ENCODE measurements at regions not wholly inside any gene's neighbourhood (a gene's known extent, or its start where the extent isn't known, plus 50 kb on each side); places are given as distances from the start of the nearest gene placed in this dataset.

GRCh38 chr21:38912102-38912629 is 106.4 kb downstream of the ETS2 start:
- H3K18ac ChIP-seq (ENCODE audit: low read length): no peak overlapping the region
- H4K8ac ChIP-seq (ENCODE audit: low read depth, low read length): no peak overlapping the region
- H2AK5ac ChIP-seq (ENCODE audit: low read depth, low read length): no peak overlapping the region
- no peak overlapping the region for H3K4me3 ChIP-seq (ENCODE audit: low read length in 2 of 2)
- peaks cover 0 to 31% (median 3%) of the 10 kb centered on the region in 3 experiments for H3K27me3 ChIP-seq (ENCODE audit: control insufficient read depth in 3 of 3, insufficient read depth in 3 of 3, low read depth in 1 of 3, low read length in 3 of 3)
- H3K79me1 ChIP-seq (ENCODE audit: low read depth, low read length): no peaks in the 10 kb centered on the region
- no peak overlapping the region for H2BK12ac ChIP-seq (ENCODE audit: low read length)
- H2BK120ac ChIP-seq (ENCODE audit: low read depth, low read length): no peak overlapping the region
- H2BK5ac ChIP-seq (ENCODE audit: low read length): no peak overlapping the region
- no peak overlapping the region for H2AFZ ChIP-seq (ENCODE audit: low read length)
- no peak overlapping the region for H3K4ac ChIP-seq (ENCODE audit: low read length)
- peaks cover 4 to 16% of the 10 kb centered on the region in 2 donors for H3K4me1 ChIP-seq (ENCODE audit: control insufficient read depth in 2 of 2, insufficient read depth in 1 of 2, low read depth in 1 of 2, low read length in 2 of 2)
- no peak for DNase-seq (ENCODE audit: low spot score)
- no peaks in the 10 kb centered on the region for H3K36me3 ChIP-seq (replicated peaks in 1 of 2; ENCODE audit: control insufficient read depth in 2 of 2, insufficient read depth in 2 of 2, low read length in 2 of 2)
- no peak overlapping the region for H3K27ac ChIP-seq (replicated peaks; ENCODE audit: low read length)
- no peak overlapping the region for H2BK15ac ChIP-seq (ENCODE audit: low read length)
- H3K9ac ChIP-seq (ENCODE audit: low read depth, low read length, poor library complexity): no peak overlapping the region
- no peak overlapping the region for H4K91ac ChIP-seq (ENCODE audit: low read depth, low read length, poor library complexity)
- H3K9me3 ChIP-seq (replicated peaks in 1 of 2; ENCODE audit: control insufficient read depth in 2 of 2, insufficient read depth in 1 of 2, low read depth in 1 of 2, low read length in 2 of 2): peaks cover 0 to 2% of the 10 kb centered on the region in 2 donors
- no peak overlapping the region for H3K14ac ChIP-seq (ENCODE audit: low read length)
- no peak overlapping the region for H3K23ac ChIP-seq (ENCODE audit: low read depth, low read length, poor library complexity)
- no CpG with 5 or more reads among the region's 7 CpGs for WGBS, 2 donors (ENCODE audit: extremely low coverage in 2 of 2, insufficient read length in 2 of 2, insufficient replicate concordance in 1 of 2)
- H3K4me2 ChIP-seq (ENCODE audit: insufficient read depth, low read length, poor library complexity, severe bottlenecking): no peak overlapping the region

DNA sequence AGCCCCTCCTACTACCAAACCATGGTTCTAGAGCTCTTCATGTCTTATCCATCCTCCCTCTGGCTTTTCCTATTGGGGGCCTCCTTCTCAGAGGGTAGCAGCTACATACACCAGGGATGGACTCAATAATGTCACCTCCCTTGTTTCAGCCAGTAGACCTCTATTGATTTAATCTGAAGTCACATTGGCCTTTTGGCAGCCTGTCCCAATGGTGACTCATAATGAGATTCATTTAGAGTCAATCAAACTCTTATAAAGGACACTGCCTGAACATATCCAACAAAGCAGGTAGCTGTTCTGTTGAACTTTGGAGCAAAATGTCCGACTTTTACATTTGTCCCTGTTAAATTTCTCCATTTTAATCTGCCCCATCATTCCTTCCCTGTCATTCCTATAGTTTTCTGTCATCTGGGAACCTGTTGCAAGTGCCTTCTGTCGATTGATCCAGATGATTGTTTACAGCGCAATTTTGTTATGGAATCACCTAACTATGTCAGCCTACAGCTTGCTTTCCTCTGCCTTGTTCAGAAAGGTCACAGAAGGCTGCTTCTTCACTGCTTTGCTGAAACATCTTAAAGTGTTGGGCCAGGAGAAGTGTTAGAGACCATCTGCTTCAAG is 105.9 kb downstream of the ETS2 start:
- no peaks in the 10 kb centered on the region for H3K36me3 ChIP-seq (replicated peaks in 1 of 2; ENCODE audit: control insufficient read depth in 2 of 2, insufficient read depth in 2 of 2, low read length in 2 of 2)
- no peak overlapping the region for H3K27ac ChIP-seq (replicated peaks; ENCODE audit: low read length)
- H3K9ac ChIP-seq (ENCODE audit: low read depth, low read length, poor library complexity): no peak overlapping the region
- WGBS, 2 donors (ENCODE audit: extremely low coverage in 2 of 2, insufficient read length in 2 of 2, insufficient replicate concordance in 1 of 2): no CpG with 5 or more reads among the region's 3 CpGs
- H4K91ac ChIP-seq (ENCODE audit: low read depth, low read length, poor library complexity): no peak overlapping the region
- no peak for DNase-seq (ENCODE audit: low spot score)
- H3K18ac ChIP-seq (ENCODE audit: low read length): no peak overlapping the region
- H2AFZ ChIP-seq (ENCODE audit: low read length): no peak overlapping the region
- H3K14ac ChIP-seq (ENCODE audit: low read length): no peak overlapping the region
- H2BK120ac ChIP-seq (ENCODE audit: low read depth, low read length): no peak overlapping the region
- no peak overlapping the region for H3K4me2 ChIP-seq (ENCODE audit: insufficient read depth, low read length, poor library complexity, severe bottlenecking)
- H3K23ac ChIP-seq (ENCODE audit: low read depth, low read length, poor library complexity): no peak overlapping the region
- peaks cover 4 to 16% of the 10 kb centered on the region in 2 donors for H3K4me1 ChIP-seq (ENCODE audit: control insufficient read depth in 2 of 2, insufficient read depth in 1 of 2, low read depth in 1 of 2, low read length in 2 of 2)
- H3K27me3 ChIP-seq (ENCODE audit: control insufficient read depth in 3 of 3, insufficient read depth in 3 of 3, low read depth in 1 of 3, low read length in 3 of 3): peaks cover 0 to 31% (median 3%) of the 10 kb centered on the region in 3 experiments
- H2BK12ac ChIP-seq (ENCODE audit: low read length): no peak overlapping the region
- no peak overlapping the region for H2AK5ac ChIP-seq (ENCODE audit: low read depth, low read length)
- H3K9me3 ChIP-seq (replicated peaks in 1 of 2; ENCODE audit: control insufficient read depth in 2 of 2, insufficient read depth in 1 of 2, low read depth in 1 of 2, low read length in 2 of 2): peaks cover 0 to 2% of the 10 kb centered on the region in 2 donors
- H3K4ac ChIP-seq (ENCODE audit: low read length): no peak overlapping the region
- no peak overlapping the region for H3K4me3 ChIP-seq (ENCODE audit: low read length in 2 of 2)
- H2BK5ac ChIP-seq (ENCODE audit: low read length): no peak overlapping the region
- no peaks in the 10 kb centered on the region for H3K79me1 ChIP-seq (ENCODE audit: low read depth, low read length)
- H4K8ac ChIP-seq (ENCODE audit: low read depth, low read length): no peak overlapping the region
- H2BK15ac ChIP-seq (ENCODE audit: low read length): no peak overlapping the region

GRCh38 chr21:38910390-38911067 is 104.8 kb downstream of the ETS2 start:
- WGBS, 2 donors (ENCODE audit: extremely low coverage in 2 of 2, insufficient read length in 2 of 2, insufficient replicate concordance in 1 of 2): no CpG with 5 or more reads among the region's 9 CpGs
- H3K9ac ChIP-seq (ENCODE audit: low read depth, low read length, poor library complexity): no peak overlapping the region
- peaks cover 0 to 31% (median 3%) of the 10 kb centered on the region in 3 experiments for H3K27me3 ChIP-seq (ENCODE audit: control insufficient read depth in 3 of 3, insufficient read depth in 3 of 3, low read depth in 1 of 3, low read length in 3 of 3)
- H3K4ac ChIP-seq (ENCODE audit: low read length): no peak overlapping the region
- no peak overlapping the region for H4K91ac ChIP-seq (ENCODE audit: low read depth, low read length, poor library complexity)
- H3K36me3 ChIP-seq (replicated peaks in 1 of 2; ENCODE audit: control insufficient read depth in 2 of 2, insufficient read depth in 2 of 2, low read length in 2 of 2): no peaks in the 10 kb centered on the region
- no peak overlapping the region for H2BK15ac ChIP-seq (ENCODE audit: low read length)
- peak overlapping the region; percentile 14 for H2BK5ac ChIP-seq (ENCODE audit: low read length)
- no peak for DNase-seq (ENCODE audit: low spot score)
- H4K8ac ChIP-seq (ENCODE audit: low read depth, low read length): no peak overlapping the region
- no peaks in the 10 kb centered on the region for H3K79me1 ChIP-seq (ENCODE audit: low read depth, low read length)
- no peak overlapping the region for H3K23ac ChIP-seq (ENCODE audit: low read depth, low read length, poor library complexity)
- H3K9me3 ChIP-seq (replicated peaks in 1 of 2; ENCODE audit: control insufficient read depth in 2 of 2, insufficient read depth in 1 of 2, low read depth in 1 of 2, low read length in 2 of 2): peaks cover 0 to 2% of the 10 kb centered on the region in 2 donors
- H2BK12ac ChIP-seq (ENCODE audit: low read length): no peak overlapping the region
- H3K14ac ChIP-seq (ENCODE audit: low read length): peak overlapping the region; percentile 12
- no peak overlapping the region for H2BK120ac ChIP-seq (ENCODE audit: low read depth, low read length)
- no peak overlapping the region for H2AK5ac ChIP-seq (ENCODE audit: low read depth, low read length)
- H2AFZ ChIP-seq (ENCODE audit: low read length): no peak overlapping the region
- no peak overlapping the region for H3K27ac ChIP-seq (replicated peaks; ENCODE audit: low read length)
- H3K4me1 ChIP-seq (ENCODE audit: control insufficient read depth in 2 of 2, insufficient read depth in 1 of 2, low read depth in 1 of 2, low read length in 2 of 2): peaks cover 7 to 16% of the 10 kb centered on the region in 2 donors
- no peak overlapping the region for H3K18ac ChIP-seq (ENCODE audit: low read length)
- H3K4me2 ChIP-seq (ENCODE audit: insufficient read depth, low read length, poor library complexity, severe bottlenecking): no peak overlapping the region
- no peak overlapping the region for H3K4me3 ChIP-seq (ENCODE audit: low read length in 2 of 2)

DNA sequence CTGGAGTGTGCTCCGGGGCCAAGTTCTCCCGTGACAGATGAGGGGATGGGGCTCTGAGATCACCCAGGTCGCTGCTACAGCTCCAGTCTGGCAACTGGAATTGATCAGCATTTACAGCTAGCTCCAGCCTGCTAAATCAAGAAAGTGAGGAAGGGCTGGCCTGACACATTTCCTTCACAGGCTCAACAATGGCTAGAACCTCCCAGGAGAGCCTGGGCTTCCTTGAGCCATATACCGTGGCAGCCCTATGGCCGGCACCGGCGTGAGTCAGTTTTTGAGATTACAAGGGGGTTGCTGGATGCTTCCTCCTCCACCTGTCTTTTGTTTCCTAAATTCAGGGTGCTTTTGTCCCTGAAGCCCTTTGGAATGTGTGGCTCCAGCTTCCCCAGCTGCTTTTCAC is 104.2 kb downstream of the ETS2 start:
- no peak overlapping the region for H3K4ac ChIP-seq (ENCODE audit: low read length)
- H3K36me3 ChIP-seq (replicated peaks in 1 of 2; ENCODE audit: control insufficient read depth in 2 of 2, insufficient read depth in 2 of 2, low read length in 2 of 2): no peaks in the 10 kb centered on the region
- H3K27ac ChIP-seq (replicated peaks; ENCODE audit: low read length): no peak overlapping the region
- no peak overlapping the region for H2BK12ac ChIP-seq (ENCODE audit: low read length)
- peaks cover 0 to 31% (median 3%) of the 10 kb centered on the region in 3 experiments for H3K27me3 ChIP-seq (ENCODE audit: control insufficient read depth in 3 of 3, insufficient read depth in 3 of 3, low read depth in 1 of 3, low read length in 3 of 3)
- H3K4me3 ChIP-seq (ENCODE audit: low read length in 2 of 2): no peak overlapping the region
- no peak overlapping the region for H2AFZ ChIP-seq (ENCODE audit: low read length)
- H3K18ac ChIP-seq (ENCODE audit: low read length): no peak overlapping the region
- no peak overlapping the region for H2BK120ac ChIP-seq (ENCODE audit: low read depth, low read length)
- H4K8ac ChIP-seq (ENCODE audit: low read depth, low read length): no peak overlapping the region
- no peak for DNase-seq (ENCODE audit: low spot score)
- H2AK5ac ChIP-seq (ENCODE audit: low read depth, low read length): no peak overlapping the region
- H3K9me3 ChIP-seq (replicated peaks in 1 of 2; ENCODE audit: control insufficient read depth in 2 of 2, insufficient read depth in 1 of 2, low read depth in 1 of 2, low read length in 2 of 2): peaks cover 0 to 2% of the 10 kb centered on the region in 2 donors
- H4K91ac ChIP-seq (ENCODE audit: low read depth, low read length, poor library complexity): no peak overlapping the region
- H3K4me2 ChIP-seq (ENCODE audit: insufficient read depth, low read length, poor library complexity, severe bottlenecking): no peak overlapping the region
- H3K9ac ChIP-seq (ENCODE audit: low read depth, low read length, poor library complexity): no peak overlapping the region
- WGBS, 2 donors (ENCODE audit: extremely low coverage in 2 of 2, insufficient read length in 2 of 2, insufficient replicate concordance in 1 of 2): no CpG with 5 or more reads among the region's 7 CpGs
- peak overlapping the region; percentile 14 for H2BK5ac ChIP-seq (ENCODE audit: low read length)
- no peaks in the 10 kb centered on the region for H3K79me1 ChIP-seq (ENCODE audit: low read depth, low read length)
- H3K14ac ChIP-seq (ENCODE audit: low read length): no peak overlapping the region
- H2BK15ac ChIP-seq (ENCODE audit: low read length): no peak overlapping the region
- peaks cover 7 to 13% of the 10 kb centered on the region in 2 donors for H3K4me1 ChIP-seq (ENCODE audit: control insufficient read depth in 2 of 2, insufficient read depth in 1 of 2, low read depth in 1 of 2, low read length in 2 of 2)
- no peak overlapping the region for H3K23ac ChIP-seq (ENCODE audit: low read depth, low read length, poor library complexity)
